NCI-H2196 treated with DMSO at 0.1 percent for 48 hours (cell line): ENCODE measurements at regions not wholly inside any gene's neighbourhood (a gene's known extent, or its start where the extent isn't known, plus 50 kb on each side); places are given as distances from the start of the nearest gene placed in this dataset.
"Not testable (repeated sequence)": the region's sequence is repeated elsewhere in the genome, so short reads cannot be mapped to it uniquely, and the experiment has no call there.

Experiments used
- DNase-seq: peaks from one replicate; lab custom pipeline; 2025; ENCODE audit not compliant: unreplicated experiment; lab: John Stamatoyannopoulos, UW

GRCh38 chr12:68422956-68423574 lies 90.9 kb upstream of the MDM1 start:
- DNase-seq = no peak

GRCh38 chr12:68425998-68426397 lies 93.8 kb upstream of the MDM1 start:
- no peak for DNase-seq

GRCh38 chr12:68428211-68428610 lies 96.0 kb upstream of the MDM1 start:
- DNase-seq = no peak

GRCh38 chr12:68428724-68429501 lies 96.8 kb upstream of the MDM1 start:
- no peak for DNase-seq

- no peak for DNase-seq
These were observed 97.5 kb upstream of the MDM1 start for GRCh38 chr12:68429696-68430095.

GRCh38 chr12:68431786-68432185 lies 99.6 kb upstream of the MDM1 start:
- no peak for DNase-seq

- no peak for DNase-seq
These were observed 100.5 kb upstream of the MDM1 start for GRCh38 chr12:68432622-68433021.

GRCh38 chr12:68434391-68435298 lies 102.5 kb upstream of the MDM1 start:
- no peak for DNase-seq

GRCh38 chr12:68435299-68435637 lies 103.1 kb upstream of the MDM1 start:
- no peak for DNase-seq

GRCh38 chr12:68435816-68436215 lies 103.7 kb upstream of the MDM1 start:
- peak; percentile 8 for DNase-seq

- DNase-seq = no peak
These were observed 106.4 kb upstream of the MDM1 start for GRCh38 chr12:68438601-68439000.

- DNase-seq = no peak
These were observed 107.3 kb upstream of the MDM1 start for GRCh38 chr12:68439368-68440045.

GRCh38 chr12:68440068-68440581 lies 108.0 kb upstream of the MDM1 start:
- DNase-seq = no peak

GRCh38 chr12:68441167-68441566 lies 109.0 kb upstream of the MDM1 start:
- DNase-seq = no peak

- not testable (repeated sequence) for DNase-seq
These were observed 110.3 kb upstream of the MDM1 start for GRCh38 chr12:68442353-68442972.

GRCh38 chr12:68443695-68444094 lies 111.5 kb upstream of the MDM1 start:
- DNase-seq = not testable (repeated sequence)

- no peak for DNase-seq
These were observed 113.7 kb upstream of the MDM1 start for GRCh38 chr12:68445824-68446223.

- DNase-seq = no peak
These were observed 114.2 kb upstream of the MDM1 start for GRCh38 chr12:68446384-68446783.

- DNase-seq = no peak
These were observed 115.0 kb upstream of the MDM1 start for GRCh38 chr12:68446901-68447796.
